GM21360 (cell line): ENCODE measurements at regions not wholly inside any gene's neighbourhood (a gene's known extent, or its start where the extent isn't known, plus 50 kb on each side); places are given as distances from the start of the nearest gene placed in this dataset.

ENCODE experiments used
- ATAC-seq: cut with Tn5 transposase; IDR thresholded peaks from one replicate; pipeline ENCODE4 v1.9.1; 2021; ENCODE audit warnings: mild to moderate bottlenecking, moderate library complexity; ENCODE audit not compliant: unreplicated experiment

- no peak for ATAC-seq
Measured at GRCh38 chr2:19687017-19687659, 214.6 kb downstream of the TTC32 start.

DNA sequence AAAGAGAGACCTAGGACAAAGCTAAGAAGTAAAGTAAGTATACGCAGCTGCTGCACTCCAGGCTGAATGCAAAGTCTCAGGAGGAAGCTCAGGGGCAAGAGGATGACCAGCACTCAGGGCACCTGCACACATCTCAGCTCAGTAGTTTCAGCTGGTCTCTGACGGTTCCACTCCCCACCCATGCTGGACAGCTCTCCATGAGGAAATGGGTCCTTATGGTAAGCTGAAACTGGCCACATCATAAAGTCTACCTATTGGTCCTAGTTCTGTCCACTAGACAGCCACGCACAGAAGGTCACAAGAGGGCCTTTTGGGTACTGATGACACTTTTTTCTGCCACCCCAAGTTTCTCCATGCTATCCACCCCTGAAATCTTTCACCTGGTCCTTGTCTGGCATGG is 215.3 kb downstream of the TTC32 start:
- no peak for ATAC-seq

- ATAC-seq: no peak
Measured at GRCh38 chr2:19685731-19686130, 216.1 kb downstream of the TTC32 start.

DNA sequence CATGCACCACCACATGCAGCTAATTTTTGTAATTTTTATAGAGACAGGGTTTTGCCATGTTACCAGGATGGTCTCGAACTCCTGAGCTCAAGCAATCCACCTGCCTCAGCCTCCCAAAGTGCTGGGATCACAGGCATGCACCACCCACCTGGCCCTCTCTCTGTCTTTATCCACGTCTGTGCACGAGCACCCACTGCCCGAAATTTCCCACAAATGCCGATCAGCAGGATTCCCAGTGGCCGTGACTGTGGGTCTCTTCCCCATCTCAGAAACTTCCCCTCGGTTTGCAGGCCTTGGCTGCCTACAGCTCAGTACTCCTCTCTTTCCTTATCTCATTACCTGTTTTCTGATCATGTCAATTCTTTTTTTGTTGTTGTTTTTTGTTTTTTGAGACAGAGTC is 217.3 kb downstream of the TTC32 start:
- no peak for ATAC-seq

DNA sequence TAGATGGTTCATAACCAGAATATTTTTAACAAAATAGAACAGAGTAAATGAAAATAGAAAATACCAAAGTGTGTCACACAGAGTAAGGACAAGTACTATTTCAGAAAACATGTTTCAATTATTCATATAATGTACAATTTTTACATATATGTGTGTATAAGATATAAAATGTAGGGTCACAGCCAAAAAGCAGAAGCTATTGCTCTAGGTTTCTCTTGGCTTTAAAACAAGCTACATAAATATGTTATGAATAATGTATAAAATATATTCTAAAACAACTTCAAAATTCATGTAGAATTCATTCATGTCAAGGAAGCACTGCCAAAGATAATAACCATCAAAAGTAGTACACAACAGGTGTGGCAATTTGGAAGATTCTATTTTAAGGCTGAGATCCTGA is 218.2 kb downstream of the TTC32 start:
- no peak for ATAC-seq

GRCh38 chr2:19682493-19682892 is 219.3 kb downstream of the TTC32 start:
- no peak for ATAC-seq

DNA sequence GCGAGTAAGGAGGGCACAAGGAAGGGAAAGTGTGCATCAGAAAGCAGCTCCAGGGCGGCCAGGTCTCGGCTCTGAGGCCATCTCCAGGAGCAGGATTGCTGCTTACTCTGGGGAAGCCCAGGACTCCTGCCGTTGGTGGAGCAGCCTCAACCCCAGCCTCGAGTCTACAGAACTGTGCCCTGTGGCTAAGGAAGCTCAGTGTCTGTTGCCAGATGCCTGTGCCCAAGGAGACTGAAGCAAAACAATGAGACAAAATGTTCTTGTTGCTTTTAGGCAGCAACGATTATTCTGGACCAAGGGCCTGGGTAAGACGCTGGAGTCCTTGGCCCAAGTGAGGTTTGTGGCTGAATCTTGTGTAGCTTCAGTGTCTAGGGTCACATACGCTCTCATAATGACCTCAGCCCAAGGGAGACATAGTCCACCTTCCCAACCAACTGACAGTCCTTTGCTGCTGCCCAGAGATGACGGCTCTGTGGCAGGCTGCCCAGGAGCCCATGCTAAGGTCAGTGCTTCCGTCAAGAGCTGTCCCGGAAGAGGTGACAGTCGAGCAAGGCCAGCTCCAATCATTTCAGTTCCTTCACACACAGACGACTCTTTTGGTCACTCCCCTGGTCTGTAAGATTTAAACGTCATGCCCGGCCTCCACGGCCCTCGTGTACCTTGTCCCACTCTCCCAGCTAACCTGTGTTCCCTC is 223.8 kb downstream of the TTC32 start:
- ATAC-seq: no peak

DNA sequence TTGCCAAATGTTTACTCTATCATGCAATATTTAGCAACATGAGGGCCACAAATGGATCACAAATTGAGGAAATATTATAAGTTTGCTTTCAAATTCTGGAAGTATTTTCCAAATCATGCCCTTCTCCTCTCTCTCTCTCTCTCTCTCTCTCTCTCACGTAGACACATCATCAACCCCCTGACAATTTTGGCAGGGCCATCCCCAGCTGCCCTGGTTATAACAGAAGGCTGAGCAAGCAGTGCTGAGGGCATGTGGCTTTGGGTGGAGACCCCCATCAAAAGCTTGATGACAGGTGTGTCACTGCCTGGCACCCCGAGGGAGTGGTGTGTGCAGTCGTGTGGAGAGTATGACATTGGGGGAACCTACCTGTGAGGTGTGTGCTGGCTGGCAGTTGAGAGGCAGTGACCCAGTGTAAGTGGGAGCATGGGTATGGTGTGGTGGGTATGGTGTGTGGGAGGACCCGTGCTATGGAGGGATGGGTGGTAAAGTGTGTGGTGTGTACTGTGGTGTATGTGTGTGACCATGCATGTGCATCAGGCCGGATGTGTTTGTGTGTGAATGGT is 224.5 kb downstream of the TTC32 start:
- no peak for ATAC-seq

DNA sequence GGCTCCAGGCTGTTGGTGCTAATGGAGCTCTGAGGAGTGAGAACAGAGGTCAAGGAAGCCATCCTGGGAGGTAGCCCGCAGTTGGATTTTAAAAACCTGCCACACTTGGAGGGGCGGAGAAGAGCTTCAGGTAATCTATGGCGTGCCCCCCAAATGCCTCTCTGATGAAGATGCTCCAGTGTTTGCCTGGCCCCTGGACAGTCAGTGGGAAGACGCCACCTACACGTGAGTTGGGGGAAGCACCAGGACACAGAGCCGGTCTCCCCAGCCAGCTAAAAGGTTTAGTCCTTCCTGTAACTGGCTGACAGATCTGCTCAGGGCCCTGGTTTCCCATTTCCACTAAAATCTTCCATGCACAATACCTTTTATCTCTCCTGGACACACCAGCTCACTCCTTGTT is 225.0 kb downstream of the TTC32 start:
- no peak for ATAC-seq

- ATAC-seq: no peak
Measured at GRCh38 chr2:19675856-19676460, 225.8 kb downstream of the TTC32 start.

DNA sequence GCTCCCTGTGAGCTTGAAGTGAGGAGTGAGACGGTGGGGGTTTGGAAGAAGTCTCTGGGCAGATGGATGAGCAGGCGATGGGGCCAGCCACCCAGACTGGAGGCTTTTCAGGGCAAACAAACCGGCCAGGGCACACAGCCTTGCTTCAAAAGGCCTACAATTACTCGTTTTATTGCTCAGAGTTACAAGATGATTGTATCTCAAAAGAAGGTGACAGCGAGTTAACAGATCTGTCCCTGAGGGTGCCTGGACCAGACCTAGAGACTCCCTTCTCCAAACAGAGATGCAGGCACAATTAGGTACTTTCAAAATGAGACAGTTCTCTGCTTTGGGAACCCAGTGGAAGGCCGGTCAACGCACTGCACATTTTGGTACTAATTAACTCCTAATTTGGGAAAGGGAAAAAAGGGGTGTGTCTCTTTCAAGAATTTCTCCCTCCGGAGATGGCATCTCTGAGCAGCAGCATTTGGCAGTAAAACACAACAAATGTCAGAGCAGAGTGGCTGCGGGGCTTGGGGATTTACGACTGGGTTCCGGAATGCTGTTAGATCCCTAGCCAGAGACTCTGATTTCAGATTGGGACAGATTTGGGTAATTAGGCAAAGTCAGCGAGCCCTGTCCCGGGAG is 226.7 kb downstream of the TTC32 start:
- no peak for ATAC-seq

DNA sequence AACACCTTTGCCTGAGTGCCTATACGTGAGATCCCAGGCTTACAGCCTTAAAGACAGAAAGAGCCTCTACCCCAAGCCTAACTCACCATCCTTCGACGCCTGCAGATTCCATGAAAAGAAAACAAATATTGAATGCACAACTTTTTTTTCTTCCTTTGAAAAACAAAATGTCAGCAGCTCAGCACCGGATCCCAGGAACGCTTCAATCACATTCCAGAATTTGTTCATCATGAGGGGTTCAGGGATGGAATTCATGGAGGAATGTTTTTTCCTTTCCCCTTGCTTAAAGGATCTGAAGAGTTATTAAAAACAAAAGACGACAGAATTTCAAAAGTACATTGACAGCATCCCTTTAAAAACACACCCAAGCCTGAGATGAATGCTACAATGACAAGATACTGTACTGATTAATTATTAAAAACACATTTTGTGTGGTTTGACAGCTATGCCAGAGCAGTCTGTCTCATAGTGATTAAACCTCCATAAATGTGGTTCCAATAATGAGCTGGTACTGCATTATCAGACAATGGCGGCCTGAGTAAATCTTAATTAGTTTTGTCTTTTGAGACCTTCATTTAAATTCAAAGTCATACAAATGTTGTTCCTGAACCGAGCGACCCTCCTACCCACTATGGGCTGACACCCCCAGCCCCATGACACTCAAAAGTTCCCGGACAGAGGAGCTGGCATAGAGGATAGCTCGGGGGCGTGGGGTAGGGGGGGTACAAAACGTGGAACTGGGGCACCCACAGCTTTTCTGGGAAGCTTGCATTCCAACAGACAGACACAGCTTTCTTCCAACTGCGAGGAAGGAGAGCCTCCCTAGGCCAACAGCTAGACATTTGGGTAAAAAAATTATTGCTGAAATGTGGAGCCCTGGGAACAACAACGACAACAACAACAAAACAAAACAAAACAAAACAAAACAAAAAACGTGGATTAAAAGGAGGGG is 227.5 kb downstream of the TTC32 start:
- no peak for ATAC-seq

DNA sequence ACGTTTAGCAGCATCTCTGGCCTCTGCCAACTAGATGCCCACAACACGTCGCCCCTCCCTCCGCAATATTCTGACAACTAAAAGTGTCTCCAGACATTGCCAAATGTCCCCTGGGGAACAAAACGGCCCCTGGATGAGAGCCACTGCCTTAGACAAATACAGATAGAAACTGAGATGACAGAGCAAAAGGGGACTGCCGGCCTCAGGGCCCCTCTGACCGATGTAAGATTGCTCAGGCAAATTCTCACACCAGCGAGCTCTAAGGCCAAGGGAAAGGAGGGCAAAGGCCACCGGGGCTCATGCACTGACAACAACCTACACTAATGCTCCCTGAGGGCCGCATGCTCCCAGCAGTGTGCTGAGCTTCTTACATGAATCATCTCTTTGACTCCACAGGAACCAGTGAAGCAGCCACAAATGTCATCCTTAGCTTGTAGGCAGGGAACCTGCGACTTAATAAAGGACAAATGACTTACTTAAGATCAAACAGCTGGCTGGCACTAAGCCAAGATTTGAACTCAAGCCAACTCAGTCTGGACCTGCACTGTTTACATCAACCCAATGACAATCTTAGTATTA is 228.5 kb downstream of the TTC32 start:
- ATAC-seq: no peak

DNA sequence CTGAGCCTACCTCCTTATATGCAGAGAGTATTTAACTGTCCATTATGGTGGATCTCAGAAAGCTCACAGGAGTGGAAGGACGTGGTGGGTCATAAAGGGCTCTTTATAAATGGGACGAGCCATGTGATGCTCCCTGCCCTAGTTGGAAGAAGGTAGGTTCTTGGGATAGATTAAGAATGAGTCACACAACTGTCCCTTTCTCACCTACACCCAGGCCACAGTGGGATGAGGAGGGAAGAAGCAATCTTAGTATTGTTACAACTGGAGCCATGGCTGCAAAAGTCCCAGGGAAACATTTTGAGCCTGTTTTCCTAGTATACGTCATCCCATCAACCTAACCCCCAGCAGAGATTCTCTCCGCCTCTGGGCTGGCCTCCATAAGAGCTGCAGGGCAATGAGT is 229.9 kb downstream of the TTC32 start:
- ATAC-seq: no peak

- no peak for ATAC-seq
Measured at GRCh38 chr2:19671311-19671710, 230.5 kb downstream of the TTC32 start.

- no peak for ATAC-seq
Measured at GRCh38 chr2:19670303-19670702, 231.5 kb downstream of the TTC32 start.

DNA sequence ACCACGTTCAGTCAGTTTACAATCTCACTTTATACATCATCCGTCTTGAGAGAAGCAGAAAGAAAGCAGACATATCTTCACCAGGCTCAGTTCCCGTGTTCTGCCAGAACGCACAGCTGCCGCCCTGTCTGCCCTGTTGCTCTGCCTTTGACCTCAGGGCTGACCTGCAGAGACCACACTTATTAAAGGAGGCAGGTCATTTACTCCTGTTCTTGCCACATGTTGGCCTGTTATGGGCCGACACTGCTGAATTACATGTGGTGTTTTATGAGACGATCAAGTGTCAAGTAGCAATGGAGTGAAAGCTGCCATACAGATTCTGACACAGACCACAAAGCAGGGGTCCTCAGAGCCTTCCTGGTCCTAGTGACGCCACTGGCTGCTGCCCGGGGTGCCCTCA is 232.2 kb downstream of the TTC32 start:
- ATAC-seq: no peak

DNA sequence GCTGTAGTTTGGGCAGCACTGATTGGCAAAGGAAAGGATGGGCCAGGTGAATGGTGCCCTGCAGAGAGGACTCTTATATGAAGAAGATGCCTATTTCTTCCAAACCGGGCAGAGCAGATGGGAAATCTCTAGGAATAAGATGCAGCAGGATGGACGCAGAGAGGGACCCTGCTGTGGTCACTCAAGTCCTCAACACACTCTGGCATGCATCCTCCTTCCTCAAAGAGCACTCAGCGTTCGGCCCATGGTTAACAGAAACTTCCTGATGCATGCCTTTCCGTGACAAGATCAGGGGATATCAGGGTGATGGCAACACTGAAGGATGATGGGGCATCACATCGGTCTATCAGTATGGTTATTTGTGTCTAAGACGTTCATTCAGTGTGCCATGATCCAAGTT is 232.7 kb downstream of the TTC32 start:
- no peak for ATAC-seq

- ATAC-seq: no peak
Measured at GRCh38 chr2:19667536-19667949, 234.2 kb downstream of the TTC32 start.

- no peak for ATAC-seq
Measured at GRCh38 chr2:19667085-19667484, 234.7 kb downstream of the TTC32 start.
